Esophagus squamous epithelium (tissue), 5 donors: ENCODE measurements at regions not wholly inside any gene's neighbourhood (a gene's known extent, or its start where the extent isn't known, plus 50 kb on each side); places are given as distances from the start of the nearest gene placed in this dataset.

Experiments used
- DNase-seq: peaks from one replicate; lab custom pipeline; 2025; lab: John Stamatoyannopoulos, UW
- H3K27ac ChIP-seq, 4 donors: fragments of 200-600 bp; sonication (generic); one replicate each; pipeline ENCODE4 v1.5.1; 2016 to 2019; ENCODE audit warnings: mild to moderate bottlenecking in 1 of 4
- H3K27me3 ChIP-seq, 4 donors: fragments of 200-600 bp; sonication (generic); 1 replicate in 3 of 4; 2 replicates in 1 of 4; pipeline versions ENCODE4 v1.5.1 to v1.6.0; 2017 to 2021; ENCODE audit warnings: antibody characterized with exemption in 1 of 4
- H3K36me3 ChIP-seq, 3 donors: fragments of 200-600 bp; sonication (generic); one replicate each; pipeline ENCODE4 v1.5.1; 2016 to 2019
- H3K4me1 ChIP-seq, 3 donors: fragments of 200-600 bp; sonication (generic); one replicate each; pipeline ENCODE4 v1.5.1; 2017 to 2019
- H3K4me3 ChIP-seq, 4 donors: fragments of 200-600 bp; sonication (generic); 1 replicate in 3 of 4; 2 replicates in 1 of 4; pipeline ENCODE4 v1.5.1; 2016 to 2019; ENCODE audit warnings: mild to moderate bottlenecking in 2 of 4, moderate library complexity in 1 of 4
- H3K9me3 ChIP-seq, 3 donors: fragments of 200-600 bp; sonication (generic); one replicate each; pipeline ENCODE4 v1.5.1; 2016 to 2019
- CTCF ChIP-seq, 6 experiments: fragments of 450-650 bp in 4 of 6; fragments of 200-600 bp in 2 of 6; sonication (generic) in 2 of 6; IDR thresholded peaks; one replicate each; pipeline ENCODE4 v1.5.1; 2016 to 2019; ENCODE audit warnings: antibody characterized with exemption in 6 of 6, mild to moderate bottlenecking in 4 of 6, moderate library complexity in 4 of 6
- POLR2A ChIP-seq, 4 donors: fragments of 450-650 bp; IDR thresholded peaks; one replicate each; pipeline ENCODE4 v1.6.1; 2017; ENCODE audit warnings: antibody characterized with exemption in 4 of 4, mild to moderate bottlenecking in 4 of 4, moderate library complexity in 3 of 4
- WGBS, 2 donors: methylation state at CpG; one replicate each; pipeline ENCODE4 v1.1.5; 2018; 5-methylcytosine and 5-hydroxymethylcytosine counted together
- intact Hi-C: fragments of 100-400 bp; cut with DNase I; formaldehyde crosslinking; loops from one replicate; pipeline ENCODE4 v1.15.0; 2022
- donor health status: DM: yes; HTN: yes; CAD: no.

- TF ChIP-seq POLR2A (IDR thresholded peaks at IDR 0.05) (no peak), CTCF (IDR thresholded peaks at IDR 0.05) (no peak)
- WGBS, 2 donors: 75 to 77% methylated on average over 6 of the region's 6 CpGs
These were observed 71.7 kb upstream of the TMEM106B start for GRCh38 chr7:12139416-12139815.

GRCh38 chr7:12146813-12147212 is 64.3 kb upstream of the TMEM106B start:
- no peaks in the 10 kb centered on the region for H3K4me1 ChIP-seq
- DNase-seq: no peak
- TF ChIP-seq CTCF (IDR thresholded peaks at IDR 0.05) (no peak), POLR2A (IDR thresholded peaks at IDR 0.05) (no peak)
- H3K9me3 ChIP-seq: no peaks in the 10 kb centered on the region
- H3K27ac ChIP-seq: no peak overlapping the region
- intact Hi-C loops: no loop called here
- H3K4me3 ChIP-seq: no peak overlapping the region
- WGBS, 2 donors: 42 to 44% methylated on average over 2 of the region's 2 CpGs
- H3K36me3 ChIP-seq: no peaks in the 10 kb centered on the region
- no peaks in the 10 kb centered on the region for H3K27me3 ChIP-seq

More at GRCh38 chr7:12139416-12139815, 71.7 kb upstream of the TMEM106B start:
- Histone ChIP-seq H3K4me3 (no peak overlapping the region), H3K27me3 (no peaks in the 10 kb centered on the region), H3K4me1 (no peaks in the 10 kb centered on the region), H3K36me3 (no peaks in the 10 kb centered on the region), H3K9me3 (no peaks in the 10 kb centered on the region), H3K27ac (no peak overlapping the region)
- no peak for DNase-seq
- intact Hi-C loops: no loop called here

- H3K4me1 ChIP-seq: no peaks in the 10 kb centered on the region
- WGBS, 2 donors: 73 to 83% methylated on average over 5 of the region's 5 CpGs
- TF ChIP-seq POLR2A (IDR thresholded peaks at IDR 0.05) (no peak), CTCF (IDR thresholded peaks at IDR 0.05) (no peak)
- H3K27me3 ChIP-seq: no peaks in the 10 kb centered on the region
- DNase-seq: no peak
- H3K27ac ChIP-seq: no peak overlapping the region
- intact Hi-C loops: no loop called here
- no peak overlapping the region for H3K4me3 ChIP-seq
- H3K36me3 ChIP-seq: no peaks in the 10 kb centered on the region
- H3K9me3 ChIP-seq: no peaks in the 10 kb centered on the region
These were observed 58.7 kb upstream of the TMEM106B start for GRCh38 chr7:12152196-12152918.

GRCh38 chr7:12154119-12154518 is 57.0 kb upstream of the TMEM106B start:
- no peak overlapping the region for H3K27ac ChIP-seq
- H3K9me3 ChIP-seq: no peaks in the 10 kb centered on the region
- H3K4me3 ChIP-seq: no peak overlapping the region
- 82 to 83% methylated on average over 1 of the region's 1 CpG for WGBS, 2 donors
- no peaks in the 10 kb centered on the region for H3K27me3 ChIP-seq
- DNase-seq: no peak
- H3K36me3 ChIP-seq: no peaks in the 10 kb centered on the region
- intact Hi-C loops: no loop called here
- TF ChIP-seq CTCF (IDR thresholded peaks at IDR 0.05): no peak
- no peak for TF ChIP-seq POLR2A (IDR thresholded peaks at IDR 0.05)
- H3K4me1 ChIP-seq: no peaks in the 10 kb centered on the region

- TF ChIP-seq CTCF (IDR thresholded peaks at IDR 0.05) (no peak), POLR2A (IDR thresholded peaks at IDR 0.05) (no peak)
- DNase-seq: no peak
- intact Hi-C loops: no loop called here
These were observed 53.6 kb upstream of the TMEM106B start for GRCh38 chr7:12157517-12157916.

More at GRCh38 chr7:12157517-12157916, 53.6 kb upstream of the TMEM106B start:
- Histone ChIP-seq H3K27me3 (no peaks in the 10 kb centered on the region), H3K4me3 (no peak overlapping the region), H3K27ac (no peak overlapping the region), H3K4me1 (no peaks in the 10 kb centered on the region), H3K9me3 (no peaks in the 10 kb centered on the region), H3K36me3 (no peaks in the 10 kb centered on the region)
- 34 to 85% methylated on average over 1 of the region's 1 CpG for WGBS, 2 donors
